PFSK-1 (cell line): ENCODE measurements at regions not wholly inside any gene's neighbourhood (a gene's known extent, or its start where the extent isn't known, plus 50 kb on each side); places are given as distances from the start of the nearest gene placed in this dataset.

ENCODE experiments used
- POLR2AphosphoS5 ChIP-seq: IDR thresholded peaks from 2 replicates; pipeline ENCODE4 v1.6.1; 2012; ENCODE audit warnings: low read depth, mild to moderate bottlenecking, control low read depth, low read length, moderate library complexity
- REST ChIP-seq, 2 experiments: IDR thresholded peaks; 2 replicates each; pipeline versions ENCODE4 v1.6.1 to v1.8.0; 2011 to 2012; ENCODE audit warnings: low read depth in 2 of 2, low read length in 2 of 2, control low read depth in 1 of 2, inconsistent platforms in 1 of 2, mild to moderate bottlenecking in 1 of 2, moderate library complexity in 1 of 2; ENCODE audit not compliant: insufficient read depth in 1 of 2
- SIN3A ChIP-seq: IDR thresholded peaks from 2 replicates; pipeline ENCODE4 v1.6.1; 2012; ENCODE audit warnings: mild to moderate bottlenecking, low read length, moderate library complexity, borderline replicate concordance; ENCODE audit not compliant: insufficient read depth
- TAF1 ChIP-seq: IDR thresholded peaks from 2 replicates; pipeline ENCODE4 v1.6.1; 2012; ENCODE audit warnings: low read length, control low read depth, borderline replicate concordance; ENCODE audit not compliant: insufficient read depth

GRCh38 chr19:30870876-30871275 lies 478.4 kb downstream of the TSHZ3 start:
- no peak for TF ChIP-seq SIN3A
- TF ChIP-seq TAF1: no peak
- TF ChIP-seq REST (IDR thresholded peaks at IDR 0.05; ENCODE audit: insufficient read depth in 1 of 2, low read depth in 2 of 2, low read length in 2 of 2): no peak
- no peak for TF ChIP-seq POLR2AphosphoS5
